GM12878 (cell line): ENCODE measurements at regions not wholly inside any gene's neighbourhood (a gene's known extent, or its start where the extent isn't known, plus 50 kb on each side); places are given as distances from the start of the nearest gene placed in this dataset.

Experiments
- ATAC-seq: fragments of 200-7000 bp; cut with Tn5 transposase; 3 replicates; pipeline ENCODE4 v1.9.1; 2020; ENCODE audit warnings: mild to moderate bottlenecking, moderate library complexity
- BruUV-seq: library from RNA; stranded (reverse); fragments of 400-500 nt; replicated peaks from 2 replicates; lab custom pipeline; 2021; lab: Mats Ljungman, UMichigan
- CTCF ChIA-PET: fragments of 300-600 bp; sonication (Branson Sonifier 250); formaldehyde crosslinking; extraction: SDS; loops from one replicate; lab custom pipeline; 2021; ENCODE audit warnings: inconsistent platforms; lab: Yijun Ruan, JAX
- POLR2A ChIA-PET: fragments of 350-600 bp; formaldehyde crosslinking; extraction: SDS; loops from one replicate; lab custom pipeline; 2021; ENCODE audit warnings: inconsistent platforms; lab: Charles Lee
- RAD21 ChIA-PET: fragments of 300-600 bp; sonication (Branson Sonifier 250); formaldehyde crosslinking; loops from one replicate; lab custom pipeline; 2023; ENCODE audit warnings: antibody characterized with exemption; ENCODE audit not compliant: unreplicated experiment; lab: Charles Lee
- SMC1A ChIA-PET: fragments of 300-600 bp; sonication (Branson Sonifier 250); formaldehyde crosslinking; loops from one replicate; lab custom pipeline; 2023; ENCODE audit not compliant: unreplicated experiment, uncharacterized antibody; lab: Charles Lee
- DNase-seq: peaks from one replicate; pipeline ENCODE4 v3.0.0-alpha.2; 2011; ENCODE audit warnings: low read depth, low spot score
- FAIRE-seq: peaks from 3 replicates; lab custom pipeline; 2011; peaks lifted over from hg19 to GRCh38; lab: Jason Lieb, UNC
- H2AFZ ChIP-seq: 2 replicates; pipeline ENCODE4 v1.6.0; 2011; ENCODE audit warnings: low read depth, low read length, control low read depth; ENCODE audit not compliant: control insufficient read depth
- H3K27ac ChIP-seq: 2 replicates; pipeline ENCODE4 v1.5.1; 2011; ENCODE audit warnings: control low read depth; ENCODE audit not compliant: control insufficient read depth, insufficient read depth
- H3K27me3 ChIP-seq, 2 experiments: replicated peaks in 1 of 2; 2 replicates each; pipeline versions ENCODE4 v1.6.0 to v1.6.1; 2011; ENCODE audit warnings: low read length in 1 of 2; ENCODE audit not compliant: control insufficient read depth in 2 of 2, insufficient read depth in 2 of 2
- H3K36me3 ChIP-seq, 2 experiments: 2 replicates each; pipeline ENCODE4 v1.5.1; 2011; ENCODE audit warnings: low read length in 1 of 2; ENCODE audit not compliant: control insufficient read depth in 2 of 2, insufficient read depth in 2 of 2
- H3K4me1 ChIP-seq: 2 replicates; pipeline ENCODE4 v1.6.1; 2011; ENCODE audit warnings: mild to moderate bottlenecking, low read length, moderate library complexity, mixed read lengths; ENCODE audit not compliant: control insufficient read depth, insufficient read depth
- H3K4me2 ChIP-seq: 2 replicates; pipeline ENCODE4 v1.6.0; 2011; ENCODE audit warnings: control low read depth; ENCODE audit not compliant: control insufficient read depth, insufficient read depth
- H3K4me3 ChIP-seq: fragments of 200-600 bp; sonication (generic); 2 replicates; pipeline ENCODE4 v1.5.1; 2016
- H3K79me2 ChIP-seq: 2 replicates; pipeline ENCODE4 v1.6.0; 2011; ENCODE audit warnings: low read length; ENCODE audit not compliant: control insufficient read depth, insufficient read depth
- H3K9ac ChIP-seq: 2 replicates; pipeline ENCODE4 v1.8.0; 2011; ENCODE audit warnings: low read length, control low read depth, mixed read lengths; ENCODE audit not compliant: control insufficient read depth, insufficient read depth
- H3K9me3 ChIP-seq: replicated peaks from 3 replicates; pipeline ENCODE4 v1.5.1; 2011; ENCODE audit warnings: mild to moderate bottlenecking, low read length; ENCODE audit not compliant: control insufficient read depth, insufficient read depth
- H4K20me1 ChIP-seq: 2 replicates; pipeline ENCODE4 v1.6.0; 2011; ENCODE audit not compliant: control insufficient read depth, insufficient read depth
- MAX ChIP-seq: IDR thresholded peaks from 2 replicates; pipeline ENCODE4 v1.6.1; 2012; ENCODE audit warnings: low read depth, low read length, improper control_type of control experiment
- PAX8 ChIP-seq: fragments of 450-650 bp; IDR thresholded peaks from 2 replicates; pipeline ENCODE4 v1.6.1; 2017; ENCODE audit warnings: mild to moderate bottlenecking, moderate library complexity
- WGBS: methylation state at CpG from one replicate; pipeline ENCODE4 v1.1.6; 2016; ENCODE audit warnings: low lambda C conversion rate; ENCODE audit not compliant: insufficient replicate concordance, insufficient coverage; ENCODE audit errors: missing lambda C conversion rate; 5-methylcytosine and 5-hydroxymethylcytosine counted together
- in situ Hi-C: fragments of 300-500 bp; cut with MboI; formaldehyde crosslinking; loops from 9 replicates; pipeline ENCODE4 v1.14.3; 2018; ENCODE audit warnings: mixed read lengths
- intact Hi-C: fragments of 100-400 bp; cut with micrococcal nuclease; formaldehyde crosslinking; loops from one replicate; pipeline ENCODE4 v1.14.2; 2022; ENCODE audit not compliant: unreplicated experiment
- TF ChIP-seq, protein P1 (sequence below): IDR thresholded peaks from 2 replicates; pipeline ENCODE4 v1.6.1; 2011; ENCODE audit warnings: borderline replicate concordance, low read depth, mild to moderate bottlenecking, moderate library complexity, low read length; ENCODE audit not compliant: insufficient read depth, poor library complexity, severe bottlenecking
- TF ChIP-seq, protein P2 (sequence below): fragments of 450-650 bp; IDR thresholded peaks from 2 replicates; pipeline ENCODE4 v1.6.1; 2018; ENCODE audit warnings: borderline replicate concordance, mild to moderate bottlenecking; ENCODE audit not compliant: partially characterized antibody

- no peaks in the 10 kb centered on the region for H3K79me2 ChIP-seq
- in situ Hi-C loops = no loop called here
Observed at GRCh38 chr4:120526033-120526432, 396.5 kb downstream of the PRDM5 start.

GRCh38 chr4:120525106-120525505, 397.4 kb downstream of the PRDM5 start:
- POLR2A ChIA-PET = no interaction called here
- Histone ChIP-seq H3K4me3 (no peak overlapping the region), H3K27ac (no peak overlapping the region), H3K79me2 (no peaks in the 10 kb centered on the region), H3K27me3 (no peaks in the 10 kb centered on the region), H3K4me2 (no peak overlapping the region), H3K9ac (no peak overlapping the region), H3K4me1 (no peaks in the 10 kb centered on the region), H3K9me3 (no peaks in the 10 kb centered on the region), H2AFZ (no peak overlapping the region), H4K20me1 (no peaks in the 10 kb centered on the region), H3K36me3 (no peaks in the 10 kb centered on the region)
- FAIRE-seq (no peak), DNase-seq (no peak), ATAC-seq (no peak)
- no peak for TF ChIP-seq MAX
- TF ChIP-seq, protein P1, sequence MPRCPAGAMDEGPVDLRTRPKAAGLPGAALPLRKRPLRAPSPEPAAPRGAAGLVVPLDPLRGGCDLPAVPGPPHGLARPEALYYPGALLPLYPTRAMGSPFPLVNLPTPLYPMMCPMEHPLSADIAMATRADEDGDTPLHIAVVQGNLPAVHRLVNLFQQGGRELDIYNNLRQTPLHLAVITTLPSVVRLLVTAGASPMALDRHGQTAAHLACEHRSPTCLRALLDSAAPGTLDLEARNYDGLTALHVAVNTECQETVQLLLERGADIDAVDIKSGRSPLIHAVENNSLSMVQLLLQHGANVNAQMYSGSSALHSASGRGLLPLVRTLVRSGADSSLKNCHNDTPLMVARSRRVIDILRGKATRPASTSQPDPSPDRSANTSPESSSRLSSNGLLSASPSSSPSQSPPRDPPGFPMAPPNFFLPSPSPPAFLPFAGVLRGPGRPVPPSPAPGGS = no peak
- TF ChIP-seq PAX8 = no peak
- WGBS = 50% methylated on average over 4 of the region's 4 CpGs
- BruUV-seq = no TSS peak
- intact Hi-C loops (no loop called here), in situ Hi-C loops (no loop called here)
- SMC1A ChIA-PET = no interaction called here
- RAD21 ChIA-PET = no interaction called here
- CTCF ChIA-PET = no interaction called here

More at GRCh38 chr4:120526033-120526432, 396.5 kb downstream of the PRDM5 start:
- H3K36me3 ChIP-seq = no peaks in the 10 kb centered on the region
- H3K4me3 ChIP-seq = no peak overlapping the region
- ChIA-PET POLR2A (no interaction called here), SMC1A (no interaction called here), CTCF (no interaction called here), RAD21 (no interaction called here)
- no peak overlapping the region for H2AFZ ChIP-seq
- H3K27me3 ChIP-seq = no peaks in the 10 kb centered on the region
- H3K27ac ChIP-seq = no peak overlapping the region
- DNase-seq = no peak
- no peak overlapping the region for H3K9ac ChIP-seq
- TF ChIP-seq, protein P2, sequence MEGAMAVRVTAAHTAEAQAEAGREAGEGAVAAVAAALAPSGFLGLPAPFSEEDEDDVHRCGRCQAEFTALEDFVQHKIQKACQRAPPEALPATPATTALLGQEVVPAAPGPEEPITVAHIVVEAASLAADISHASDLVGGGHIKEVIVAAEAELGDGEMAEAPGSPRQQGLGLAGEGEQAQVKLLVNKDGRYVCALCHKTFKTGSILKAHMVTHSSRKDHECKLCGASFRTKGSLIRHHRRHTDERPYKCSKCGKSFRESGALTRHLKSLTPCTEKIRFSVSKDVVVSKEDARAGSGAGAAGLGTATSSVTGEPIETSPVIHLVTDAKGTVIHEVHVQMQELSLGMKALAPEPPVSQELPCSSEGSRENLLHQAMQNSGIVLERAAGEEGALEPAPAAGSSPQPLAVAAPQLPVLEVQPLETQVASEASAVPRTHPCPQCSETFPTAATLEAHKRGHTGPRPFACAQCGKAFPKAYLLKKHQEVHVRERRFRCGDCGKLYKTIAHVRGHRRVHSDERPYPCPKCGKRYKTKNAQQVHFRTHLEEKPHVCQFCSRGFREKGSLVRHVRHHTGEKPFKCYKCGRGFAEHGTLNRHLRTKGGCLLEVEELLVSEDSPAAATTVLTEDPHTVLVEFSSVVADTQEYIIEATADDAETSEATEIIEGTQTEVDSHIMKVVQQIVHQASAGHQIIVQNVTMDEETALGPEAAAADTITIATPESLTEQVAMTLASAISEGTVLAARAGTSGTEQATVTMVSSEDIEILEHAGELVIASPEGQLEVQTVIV = no peak
- no peak for ATAC-seq
- BruUV-seq = no TSS peak
- no peak for FAIRE-seq
- H4K20me1 ChIP-seq = no peaks in the 10 kb centered on the region
- intact Hi-C loops = no loop called here
- no peak overlapping the region for H3K4me2 ChIP-seq
- H3K9me3 ChIP-seq = no peaks in the 10 kb centered on the region
- H3K4me1 ChIP-seq = no peaks in the 10 kb centered on the region
